ENCODE measurements at regions not wholly inside any gene's neighbourhood (a gene's known extent, or its start where the extent isn't known, plus 50 kb on each side); places are given as distances from the start of the nearest gene placed in this dataset.

DNA sequence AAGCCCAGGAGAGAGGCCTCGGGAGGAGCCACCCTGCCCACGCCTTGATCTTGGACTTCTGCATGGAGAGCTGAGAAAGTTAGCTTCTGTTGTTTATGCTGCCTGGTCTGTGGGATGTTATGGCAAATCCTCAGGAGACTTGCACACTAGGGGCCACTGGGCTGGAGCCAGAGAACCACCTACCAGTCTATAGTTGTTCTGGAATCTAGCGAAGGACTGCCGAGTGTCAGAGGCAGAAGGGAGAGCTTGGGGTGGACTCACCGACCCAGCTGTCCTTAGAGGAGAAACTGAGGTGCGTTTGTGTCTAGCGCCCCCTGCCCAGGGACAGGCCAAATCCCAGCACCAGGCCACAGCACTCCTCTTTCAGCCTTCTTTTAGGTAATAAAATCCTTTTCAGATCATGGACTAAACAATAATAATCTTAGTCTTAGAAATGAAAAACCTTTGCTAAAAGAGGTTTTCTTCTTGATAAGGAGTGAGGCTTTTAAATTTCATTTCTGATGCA, 398.7 kb upstream of the SALL3 start:
- Histone ChIP-seq H3K4me1 (no peaks in the 10 kb centered on the region), H3K9me3 (no peaks in the 10 kb centered on the region), H3K36me3 (no peaks in the 10 kb centered on the region), H3K4me3 (ENCODE audit: low read depth, low read length) (no peak overlapping the region), H3K27me3 (no peaks in the 10 kb centered on the region)
- DNase-seq, result no peak
- no peak for TF ChIP-seq CTCF (IDR thresholded peaks at IDR 0.05; ENCODE audit: low read depth, low read length)

DNA sequence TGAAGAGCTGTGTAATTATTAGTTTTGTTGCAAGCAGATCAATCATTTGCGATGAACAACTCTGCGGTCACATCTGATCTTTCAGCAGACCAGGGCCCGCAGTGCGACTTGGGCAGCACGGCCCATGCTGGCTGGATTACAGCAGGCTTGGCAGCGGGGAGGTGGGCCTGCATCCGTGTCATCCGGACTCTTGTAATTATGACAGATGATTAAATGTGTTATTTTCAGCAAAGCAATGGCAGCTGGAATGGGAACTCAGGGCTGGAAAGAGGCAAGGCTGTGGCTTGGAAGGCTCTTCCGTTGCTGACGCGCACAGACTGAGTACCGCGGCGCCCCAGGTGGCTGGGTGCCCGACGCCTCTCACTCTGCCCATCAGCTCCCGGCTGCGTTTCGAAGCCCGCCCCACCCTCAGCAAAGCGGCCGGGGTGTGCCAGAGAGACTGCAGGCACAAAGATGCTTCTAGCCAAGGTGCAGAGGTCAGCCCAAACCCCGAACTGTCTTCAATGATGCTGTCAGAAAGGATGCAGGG, 397.4 kb upstream of the SALL3 start:
- H3K4me3 ChIP-seq (ENCODE audit: low read depth, low read length), result no peak overlapping the region
- TF ChIP-seq CTCF (IDR thresholded peaks at IDR 0.05; ENCODE audit: low read depth, low read length), result no peak
- DNase-seq, result no peak
- H3K27me3 ChIP-seq, result no peaks in the 10 kb centered on the region
- no peaks in the 10 kb centered on the region for H3K4me1 ChIP-seq
- no peaks in the 10 kb centered on the region for H3K9me3 ChIP-seq
- no peaks in the 10 kb centered on the region for H3K36me3 ChIP-seq

GRCh38 chr18:78582898-78583738, 396.5 kb upstream of the SALL3 start:
- Histone ChIP-seq H3K4me1 (no peaks in the 10 kb centered on the region), H3K36me3 (no peaks in the 10 kb centered on the region), H3K9me3 (no peaks in the 10 kb centered on the region), H3K4me3 (ENCODE audit: low read depth, low read length) (no peak overlapping the region), H3K27me3 (no peaks in the 10 kb centered on the region)
- TF ChIP-seq CTCF (IDR thresholded peaks at IDR 0.05; ENCODE audit: low read depth, low read length), result no peak
- no peak for DNase-seq

DNA sequence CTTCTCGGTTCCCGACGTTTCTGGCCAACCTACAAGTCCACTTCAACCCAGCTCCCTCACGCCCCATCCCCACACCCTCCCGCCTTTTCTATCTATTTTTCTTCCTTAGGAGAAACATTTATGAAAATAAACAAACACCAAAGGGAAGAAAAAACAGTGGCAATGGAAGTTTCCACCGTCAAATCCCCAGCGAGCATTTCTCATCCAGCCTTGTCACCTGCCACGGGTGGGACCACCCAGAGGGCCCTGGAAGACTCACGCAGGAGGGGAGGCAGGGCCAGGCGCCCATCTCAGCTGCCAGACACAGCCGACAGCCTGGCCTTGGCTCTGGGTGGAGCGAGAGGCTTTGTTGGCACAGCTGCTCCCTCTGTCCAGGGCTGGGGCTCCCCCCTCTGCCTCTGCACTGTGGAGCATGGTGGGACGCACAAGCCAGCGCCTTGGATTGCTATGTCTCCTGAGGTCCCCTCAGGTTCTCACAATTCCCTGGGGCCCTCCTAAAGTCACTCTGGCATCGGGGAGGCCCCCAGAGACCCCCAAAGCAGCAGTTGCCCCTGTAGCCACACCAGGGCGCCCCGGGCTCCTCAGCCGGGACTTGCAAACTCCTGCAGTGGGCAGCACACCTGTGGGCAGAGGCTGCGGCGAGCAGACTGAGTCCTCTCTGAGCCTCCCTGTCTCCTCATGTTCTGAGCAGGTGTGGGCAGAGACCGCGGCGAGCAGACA, 395.7 kb upstream of the SALL3 start:
- no peaks in the 10 kb centered on the region for H3K9me3 ChIP-seq
- no peak for DNase-seq
- no peaks in the 10 kb centered on the region for H3K27me3 ChIP-seq
- no peak overlapping the region for H3K4me3 ChIP-seq (ENCODE audit: low read depth, low read length)
- H3K36me3 ChIP-seq, result no peaks in the 10 kb centered on the region
- no peaks in the 10 kb centered on the region for H3K4me1 ChIP-seq
- no peak for TF ChIP-seq CTCF (IDR thresholded peaks at IDR 0.05; ENCODE audit: low read depth, low read length)

DNA sequence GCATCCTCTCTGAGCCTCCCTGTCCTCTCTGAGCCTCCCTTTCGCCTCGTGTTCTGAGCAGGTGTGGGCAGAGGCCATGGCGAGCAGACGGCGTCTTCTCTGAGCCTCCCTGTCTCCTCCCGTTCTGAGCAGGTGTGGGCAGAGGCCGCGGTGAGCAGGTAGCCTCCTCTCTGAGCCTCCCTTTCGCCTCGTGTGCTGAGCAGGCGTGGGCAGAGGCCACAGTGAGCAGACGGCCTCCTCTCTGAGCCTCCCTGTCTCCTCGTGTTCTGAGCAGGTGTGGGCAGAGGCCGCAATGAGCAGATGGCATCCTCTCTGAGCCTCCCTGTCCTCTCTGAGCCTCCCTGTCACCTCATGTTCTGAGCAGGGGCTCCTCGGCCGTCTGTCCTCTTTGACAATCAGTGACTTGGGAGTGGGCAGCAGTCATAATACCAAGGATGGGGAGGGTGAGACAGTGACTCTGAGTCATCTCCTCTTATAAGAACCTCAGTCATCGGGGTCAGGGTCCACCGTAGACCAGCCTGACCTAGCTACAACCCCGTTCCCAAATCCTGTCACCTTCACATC, 395.1 kb upstream of the SALL3 start:
- no peaks in the 10 kb centered on the region for H3K4me1 ChIP-seq
- no peaks in the 10 kb centered on the region for H3K9me3 ChIP-seq
- H3K4me3 ChIP-seq (ENCODE audit: low read depth, low read length), result no peak overlapping the region
- no peaks in the 10 kb centered on the region for H3K27me3 ChIP-seq
- TF ChIP-seq CTCF (IDR thresholded peaks at IDR 0.05; ENCODE audit: low read depth, low read length), result no peak
- H3K36me3 ChIP-seq, result no peaks in the 10 kb centered on the region
- no peak for DNase-seq

All from BE2C (cell line).